GM12878 (cell line): ENCODE measurements at regions not wholly inside any gene's neighbourhood (a gene's known extent, or its start where the extent isn't known, plus 50 kb on each side); places are given as distances from the start of the nearest gene placed in this dataset.

Source experiments
- CEBPB ChIP-seq, 2 experiments: fragments of 150-350 bp in 1 of 2; IDR thresholded peaks; 2 replicates each; pipeline ENCODE4 v1.6.1; 2012 to 2014; ENCODE audit warnings: low read depth in 2 of 2, low read length in 2 of 2, borderline replicate concordance in 1 of 2, inconsistent platforms in 1 of 2
- CHD1 ChIP-seq: IDR thresholded peaks from 2 replicates; pipeline ENCODE4 v1.6.1; 2012; ENCODE audit warnings: low read depth, low read length, improper control_type of control experiment
- CTCF ChIP-seq, 3 experiments: IDR thresholded peaks in 2 of 3; conservative IDR thresholded peaks in 1 of 3; 2 replicates each; pipeline ENCODE4 v1.5.1; 2011; ENCODE audit warnings: low read depth in 3 of 3, low read length in 3 of 3, mild to moderate bottlenecking in 3 of 3, control low read depth in 2 of 3, moderate library complexity in 2 of 3, inconsistent platforms in 1 of 3, mixed read lengths in 1 of 3; ENCODE audit not compliant: control insufficient read depth in 2 of 3, insufficient read depth in 1 of 3; ENCODE audit errors: extremely low read depth in 1 of 3
- E4F1 ChIP-seq: fragments of 450-650 bp; IDR thresholded peaks from 2 replicates; pipeline ENCODE4 v1.6.1; 2018; ENCODE audit warnings: borderline replicate concordance, mild to moderate bottlenecking; ENCODE audit not compliant: partially characterized antibody
- JUNB ChIP-seq: IDR thresholded peaks from 2 replicates; pipeline ENCODE4 v1.6.1; 2016; ENCODE audit warnings: antibody characterized with exemption, mild to moderate bottlenecking
- PML ChIP-seq: IDR thresholded peaks from 2 replicates; pipeline ENCODE4 v1.6.1; 2012; ENCODE audit warnings: low read length, inconsistent platforms
- POLR2AphosphoS5 ChIP-seq: IDR thresholded peaks from 2 replicates; pipeline ENCODE4 v1.6.1; 2011; ENCODE audit warnings: mild to moderate bottlenecking, low read length, inconsistent platforms
- RELA ChIP-seq: fragments of 450-650 bp; IDR thresholded peaks from 2 replicates; pipeline ENCODE4 v1.8.0; 2014; ENCODE audit warnings: borderline replicate concordance; ENCODE audit not compliant: partially characterized antibody
- REST ChIP-seq: IDR thresholded peaks from 2 replicates; pipeline ENCODE4 v1.6.1; 2012; ENCODE audit warnings: mild to moderate bottlenecking, low read depth, low read length
- SIN3A ChIP-seq: IDR thresholded peaks from 2 replicates; pipeline ENCODE4 v1.6.1; 2012; ENCODE audit warnings: low read depth, low read length, improper control_type of control experiment
- SP1 ChIP-seq: IDR thresholded peaks from one replicate; pipeline ENCODE4 v1.6.1; 2011; ENCODE audit warnings: low read depth, low read length

DNA sequence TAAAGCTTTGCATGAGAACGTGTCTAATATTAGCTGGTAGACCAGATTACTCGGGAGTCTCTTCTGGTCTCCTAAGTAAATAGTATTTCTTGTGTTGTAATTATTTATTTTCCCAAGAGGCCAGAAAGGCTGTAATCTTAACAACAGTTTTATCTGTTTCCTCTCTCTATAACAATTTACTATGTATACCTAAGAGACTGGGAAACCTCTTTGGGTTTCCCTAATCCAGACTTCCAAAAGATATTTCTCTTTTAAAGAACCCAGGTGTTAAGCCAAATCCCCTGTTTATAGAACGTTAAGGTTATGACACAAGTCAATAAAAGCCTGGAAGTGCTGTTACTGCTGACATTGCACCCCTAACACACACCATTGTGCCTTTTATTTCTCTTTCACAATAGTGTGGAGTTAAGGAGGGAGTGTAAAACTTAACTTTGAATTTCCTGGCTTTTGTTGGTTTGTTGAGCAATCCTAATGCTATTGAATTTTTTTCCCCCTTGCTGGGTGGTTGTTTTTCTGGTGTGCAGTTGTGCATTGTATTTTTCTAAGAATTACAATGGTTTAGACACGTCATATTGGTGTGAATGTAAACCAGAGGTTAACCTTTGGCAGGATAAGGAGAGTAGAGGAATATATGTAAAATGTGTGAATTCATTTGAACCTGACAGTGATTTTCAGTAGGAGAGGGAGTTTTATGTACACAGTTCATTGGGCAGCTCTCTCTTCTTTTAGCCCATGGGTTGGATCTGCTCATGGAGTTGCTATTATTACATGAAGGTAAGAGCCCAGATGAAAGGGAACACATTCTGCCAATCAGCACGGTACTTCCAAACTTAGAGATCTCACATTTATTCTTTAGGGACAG lies 192.8 kb downstream of the MTX2 start:
- TF ChIP-seq CTCF (IDR thresholded peaks at IDR 0.05 in 2 of 3, conservative IDR thresholded peaks at IDR 0.05 in 1 of 3; ENCODE audit: control insufficient read depth in 2 of 3, extremely low read depth in 1 of 3, insufficient read depth in 1 of 3, low read depth in 3 of 3, low read length in 3 of 3) (no peak), E4F1 (no peak), JUNB (no peak), REST (no peak), SIN3A (no peak), RELA (no peak), CHD1 (no peak), CEBPB (IDR thresholded peaks at IDR 0.05; ENCODE audit: borderline replicate concordance in 1 of 2, low read depth in 2 of 2, low read length in 2 of 2) (no peak), POLR2AphosphoS5 (no peak), SP1 (no peak), PML (no peak)
